Lower lobe of right lung (tissue), 2 donors: ENCODE measurements at regions not wholly inside any gene's neighbourhood (a gene's known extent, or its start where the extent isn't known, plus 50 kb on each side); places are given as distances from the start of the nearest gene placed in this dataset.

ENCODE experiments used
- ATAC-seq, 2 donors: fragments of 200-7000 bp; cut with Tn5 transposase; one replicate each; pipeline ENCODE4 v1.9.1; 2020 to 2022; ENCODE audit warnings: mild to moderate bottlenecking in 2 of 2, moderate library complexity in 2 of 2
- DNase-seq: peaks from one replicate; pipeline ENCODE4 v3.0.0-alpha.2; 2020
- H3K27ac ChIP-seq: fragments of 200-600 bp; one replicate; pipeline ENCODE4 v1.8.0; 2022
- H3K27me3 ChIP-seq: fragments of 200-600 bp; one replicate; pipeline ENCODE4 v1.8.0; 2022; ENCODE audit warnings: low read depth
- H3K36me3 ChIP-seq: fragments of 200-600 bp; one replicate; pipeline ENCODE4 v1.8.0; 2022; ENCODE audit warnings: mild to moderate bottlenecking
- H3K4me1 ChIP-seq: fragments of 200-600 bp; one replicate; pipeline ENCODE4 v1.8.0; 2022
- H3K4me3 ChIP-seq: fragments of 200-600 bp; one replicate; pipeline ENCODE4 v1.8.0; 2022; ENCODE audit warnings: mild to moderate bottlenecking
- H3K9me3 ChIP-seq: fragments of 200-600 bp; one replicate; pipeline ENCODE4 v1.8.0; 2022
- intact Hi-C: fragments of 100-400 bp; cut with DNase I; formaldehyde crosslinking; loops from one replicate; pipeline ENCODE4 v1.11.0; 2022
- TF ChIP-seq, protein P1 (sequence below): fragments of 200-600 bp; IDR thresholded peaks from one replicate; pipeline ENCODE4 v1.8.0; 2022; ENCODE audit warnings: antibody characterized with exemption, mild to moderate bottlenecking
- donor health status: DM: no; HTN: yes; CAD: no; lungs with severe emphysema.

DNA sequence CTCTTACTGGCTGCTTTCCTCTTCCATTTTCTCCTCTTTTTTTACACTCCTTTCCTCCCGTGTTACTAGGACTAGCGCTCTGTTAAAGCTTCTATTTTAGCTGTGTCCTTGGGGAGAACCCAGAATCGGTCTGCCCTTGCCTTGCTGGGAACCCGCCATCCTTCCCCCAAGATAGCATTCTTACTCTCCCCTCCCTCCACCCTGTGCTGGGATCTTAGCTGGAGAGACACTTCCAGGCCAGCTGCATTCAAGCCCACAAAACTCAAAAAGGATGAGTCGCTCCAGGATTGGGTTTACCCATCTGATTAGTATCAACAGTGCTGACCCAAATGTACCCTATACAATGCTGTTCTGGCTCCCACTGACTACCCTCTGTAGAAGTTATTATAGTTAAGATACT, 200.5 kb upstream of the ASIC2 start:
- ATAC-seq (no peak), DNase-seq (no peak)
- Histone ChIP-seq H3K4me1 (no peaks in the 10 kb centered on the region), H3K4me3 (no peak overlapping the region), H3K9me3 (no peaks in the 10 kb centered on the region), H3K36me3 (no peaks in the 10 kb centered on the region), H3K27ac (no peak overlapping the region), H3K27me3 (no peaks in the 10 kb centered on the region)
- TF ChIP-seq, protein P1, sequence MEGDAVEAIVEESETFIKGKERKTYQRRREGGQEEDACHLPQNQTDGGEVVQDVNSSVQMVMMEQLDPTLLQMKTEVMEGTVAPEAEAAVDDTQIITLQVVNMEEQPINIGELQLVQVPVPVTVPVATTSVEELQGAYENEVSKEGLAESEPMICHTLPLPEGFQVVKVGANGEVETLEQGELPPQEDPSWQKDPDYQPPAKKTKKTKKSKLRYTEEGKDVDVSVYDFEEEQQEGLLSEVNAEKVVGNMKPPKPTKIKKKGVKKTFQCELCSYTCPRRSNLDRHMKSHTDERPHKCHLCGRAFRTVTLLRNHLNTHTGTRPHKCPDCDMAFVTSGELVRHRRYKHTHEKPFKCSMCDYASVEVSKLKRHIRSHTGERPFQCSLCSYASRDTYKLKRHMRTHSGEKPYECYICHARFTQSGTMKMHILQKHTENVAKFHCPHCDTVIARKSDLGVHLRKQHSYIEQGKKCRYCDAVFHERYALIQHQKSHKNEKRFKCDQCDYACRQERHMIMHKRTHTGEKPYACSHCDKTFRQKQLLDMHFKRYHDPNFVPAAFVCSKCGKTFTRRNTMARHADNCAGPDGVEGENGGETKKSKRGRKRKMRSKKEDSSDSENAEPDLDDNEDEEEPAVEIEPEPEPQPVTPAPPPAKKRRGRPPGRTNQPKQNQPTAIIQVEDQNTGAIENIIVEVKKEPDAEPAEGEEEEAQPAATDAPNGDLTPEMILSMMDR = no peak
- intact Hi-C loops = no loop called here

DNA sequence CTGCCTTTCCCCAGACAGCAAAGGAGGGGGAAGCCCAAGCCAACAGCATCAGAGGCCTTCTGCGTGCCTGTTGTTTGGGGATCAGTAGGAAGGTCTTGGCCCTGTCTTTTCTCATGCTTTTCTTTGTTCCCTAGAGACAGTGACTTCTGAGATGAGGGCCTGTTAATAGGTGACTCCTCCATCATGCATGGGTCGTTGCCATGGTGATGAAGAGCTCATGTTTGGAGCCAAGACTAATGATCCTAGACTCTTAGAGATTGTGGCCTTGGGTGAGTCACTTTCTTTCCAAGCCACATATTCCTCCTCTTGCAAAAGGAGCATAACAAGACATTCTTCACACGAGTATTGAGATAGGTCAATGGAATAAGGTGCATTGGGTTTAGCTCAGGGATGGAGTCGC, 201.1 kb upstream of the ASIC2 start:
- Histone ChIP-seq H3K9me3 (no peaks in the 10 kb centered on the region), H3K4me1 (no peaks in the 10 kb centered on the region), H3K4me3 (no peak overlapping the region), H3K27ac (no peak overlapping the region), H3K36me3 (no peaks in the 10 kb centered on the region), H3K27me3 (no peaks in the 10 kb centered on the region)
- DNase-seq = no peak
- TF ChIP-seq, protein P1 = no peak
- no peak for ATAC-seq
- intact Hi-C loops = no loop called here

DNA sequence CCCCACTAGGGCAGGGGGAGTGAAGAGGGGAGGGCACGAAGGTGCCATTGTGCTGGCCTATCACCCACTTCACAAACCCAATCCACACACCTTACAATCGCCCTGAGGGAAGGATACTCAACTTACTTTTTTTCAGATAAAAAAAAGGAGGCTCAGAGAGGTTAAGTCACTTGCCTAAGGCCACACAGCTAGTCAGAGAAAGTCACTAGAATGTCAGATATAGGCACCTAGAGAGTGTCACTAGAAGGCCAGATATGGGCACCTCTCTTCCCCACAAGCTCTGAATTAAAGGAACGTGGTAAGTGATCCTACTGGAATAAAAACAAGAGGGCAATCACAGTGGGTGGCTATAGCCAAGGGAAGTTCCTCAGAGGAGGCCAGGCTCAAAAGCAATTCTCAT, 204.5 kb upstream of the ASIC2 start:
- no peak for ATAC-seq
- TF ChIP-seq, protein P1 = no peak
- DNase-seq = no peak
- intact Hi-C loops = no loop called here
- Histone ChIP-seq H3K36me3 (no peaks in the 10 kb centered on the region), H3K27ac (no peak overlapping the region), H3K4me3 (no peak overlapping the region), H3K4me1 (no peaks in the 10 kb centered on the region), H3K9me3 (no peaks in the 10 kb centered on the region), H3K27me3 (no peaks in the 10 kb centered on the region)

DNA sequence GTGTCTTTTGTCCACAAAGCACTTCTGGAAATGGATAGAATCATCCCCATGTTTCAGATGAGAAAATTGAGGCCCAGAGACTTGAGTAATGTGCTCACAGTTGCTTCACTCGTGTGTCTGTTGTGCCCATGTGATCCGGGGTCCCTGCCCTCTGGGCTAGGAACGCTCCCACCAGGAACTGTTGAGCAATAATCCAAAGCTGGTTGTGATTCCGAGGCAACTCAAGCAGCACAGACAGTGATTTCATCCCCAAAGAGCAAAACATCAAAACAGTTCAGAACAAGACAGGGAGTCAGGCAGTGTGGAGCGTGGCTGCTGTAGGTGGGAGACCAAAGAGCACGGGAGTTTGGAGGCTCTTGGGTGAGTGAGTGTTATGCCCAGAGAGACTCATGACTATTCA, 205.0 kb upstream of the ASIC2 start:
- no peaks in the 10 kb centered on the region for H3K27me3 ChIP-seq
- no peaks in the 10 kb centered on the region for H3K36me3 ChIP-seq
- TF ChIP-seq, protein P1 = no peak
- H3K4me1 ChIP-seq = no peaks in the 10 kb centered on the region
- intact Hi-C loops = no loop called here
- no peak overlapping the region for H3K4me3 ChIP-seq
- no peaks in the 10 kb centered on the region for H3K9me3 ChIP-seq
- H3K27ac ChIP-seq = no peak overlapping the region
- DNase-seq (no peak), ATAC-seq (peak; percentile 9 to 26)

DNA sequence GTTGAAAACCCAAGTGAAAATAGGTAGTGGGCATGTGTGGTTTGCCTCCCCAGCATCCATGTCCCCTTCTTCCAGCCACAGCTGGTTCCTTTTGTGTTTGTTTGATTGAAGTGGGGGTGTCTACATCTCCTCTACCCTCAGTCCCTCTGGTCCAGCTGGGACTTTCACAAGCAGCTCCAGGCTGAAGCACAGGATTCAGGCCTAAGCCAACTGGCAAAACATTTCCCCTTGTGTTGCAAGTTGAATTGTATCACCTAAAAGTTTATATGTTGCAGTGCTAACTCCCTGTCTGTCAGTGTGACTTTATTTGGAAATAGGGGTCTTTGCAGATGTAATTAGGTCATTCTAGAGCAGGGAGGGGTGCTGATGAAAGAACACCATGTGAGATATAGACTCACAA, 205.9 kb upstream of the ASIC2 start:
- no peaks in the 10 kb centered on the region for H3K27me3 ChIP-seq
- no peak overlapping the region for H3K27ac ChIP-seq
- H3K4me1 ChIP-seq = no peaks in the 10 kb centered on the region
- TF ChIP-seq, protein P1 = no peak
- H3K36me3 ChIP-seq = no peaks in the 10 kb centered on the region
- H3K9me3 ChIP-seq = no peaks in the 10 kb centered on the region
- intact Hi-C loops = no loop called here
- H3K4me3 ChIP-seq = no peak overlapping the region
- ATAC-seq = no peak
- no peak for DNase-seq

DNA sequence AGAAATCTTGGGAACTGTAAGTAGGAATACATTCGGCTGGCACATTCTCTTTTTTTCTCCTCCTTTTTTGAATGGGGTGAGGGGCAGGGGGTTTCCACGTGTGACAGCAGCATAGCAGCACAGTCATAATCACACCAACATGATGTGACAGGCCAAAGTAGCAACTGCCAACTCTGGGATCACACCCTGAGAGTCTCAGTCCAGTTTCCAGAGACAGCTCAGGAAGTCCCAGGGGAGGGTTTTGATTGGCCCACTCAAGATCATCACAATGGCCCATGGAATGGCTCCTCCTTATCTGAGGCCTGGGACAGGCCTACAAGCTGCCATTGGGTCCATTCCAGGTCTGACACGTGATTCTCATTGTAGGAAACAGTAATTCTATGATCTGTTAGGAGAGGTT, 207.1 kb upstream of the ASIC2 start:
- no peak overlapping the region for H3K27ac ChIP-seq
- intact Hi-C loops = no loop called here
- TF ChIP-seq, protein P1 = no peak
- no peaks in the 10 kb centered on the region for H3K9me3 ChIP-seq
- ATAC-seq (no peak), DNase-seq (no peak)
- no peaks in the 10 kb centered on the region for H3K27me3 ChIP-seq
- no peaks in the 10 kb centered on the region for H3K4me1 ChIP-seq
- no peaks in the 10 kb centered on the region for H3K36me3 ChIP-seq
- no peak overlapping the region for H3K4me3 ChIP-seq
